GM12878 (cell line): ENCODE measurements at regions not wholly inside any gene's neighbourhood (a gene's known extent, or its start where the extent isn't known, plus 50 kb on each side); places are given as distances from the start of the nearest gene placed in this dataset.
"Not testable (repeated sequence)": the region's sequence is repeated elsewhere in the genome, so short reads cannot be mapped to it uniquely, and the experiment has no call there.

Source experiments
- ATAC-seq: fragments of 200-7000 bp; cut with Tn5 transposase; 3 replicates; pipeline ENCODE4 v1.9.1; 2020; ENCODE audit warnings: mild to moderate bottlenecking, moderate library complexity
- BruUV-seq: library from RNA; stranded (reverse); fragments of 400-500 nt; replicated peaks from 2 replicates; lab custom pipeline; 2021; lab: Mats Ljungman, UMichigan
- CTCF ChIA-PET: fragments of 300-600 bp; sonication (Branson Sonifier 250); formaldehyde crosslinking; extraction: SDS; loops from one replicate; lab custom pipeline; 2021; ENCODE audit warnings: inconsistent platforms; lab: Yijun Ruan, JAX
- POLR2A ChIA-PET: fragments of 350-600 bp; formaldehyde crosslinking; extraction: SDS; loops from one replicate; lab custom pipeline; 2021; ENCODE audit warnings: inconsistent platforms; lab: Charles Lee
- RAD21 ChIA-PET: fragments of 300-600 bp; sonication (Branson Sonifier 250); formaldehyde crosslinking; loops from one replicate; lab custom pipeline; 2023; ENCODE audit warnings: antibody characterized with exemption; ENCODE audit not compliant: unreplicated experiment; lab: Charles Lee
- SMC1A ChIA-PET: fragments of 300-600 bp; sonication (Branson Sonifier 250); formaldehyde crosslinking; loops from one replicate; lab custom pipeline; 2023; ENCODE audit not compliant: unreplicated experiment, uncharacterized antibody; lab: Charles Lee
- DNase-seq: peaks from one replicate; pipeline ENCODE4 v3.0.0-alpha.2; 2011; ENCODE audit warnings: low read depth, low spot score
- FAIRE-seq: peaks from 3 replicates; lab custom pipeline; 2011; peaks lifted over from hg19 to GRCh38; lab: Jason Lieb, UNC
- H2AFZ ChIP-seq: 2 replicates; pipeline ENCODE4 v1.6.0; 2011; ENCODE audit warnings: low read depth, low read length, control low read depth; ENCODE audit not compliant: control insufficient read depth
- H3K27ac ChIP-seq: 2 replicates; pipeline ENCODE4 v1.5.1; 2011; ENCODE audit warnings: control low read depth; ENCODE audit not compliant: control insufficient read depth, insufficient read depth
- H3K27me3 ChIP-seq, 2 experiments: replicated peaks in 1 of 2; 2 replicates each; pipeline versions ENCODE4 v1.6.0 to v1.6.1; 2011; ENCODE audit warnings: low read length in 1 of 2; ENCODE audit not compliant: control insufficient read depth in 2 of 2, insufficient read depth in 2 of 2
- H3K36me3 ChIP-seq, 2 experiments: 2 replicates each; pipeline ENCODE4 v1.5.1; 2011; ENCODE audit warnings: low read length in 1 of 2; ENCODE audit not compliant: control insufficient read depth in 2 of 2, insufficient read depth in 2 of 2
- H3K4me1 ChIP-seq: 2 replicates; pipeline ENCODE4 v1.6.1; 2011; ENCODE audit warnings: mild to moderate bottlenecking, low read length, moderate library complexity, mixed read lengths; ENCODE audit not compliant: control insufficient read depth, insufficient read depth
- H3K4me2 ChIP-seq: 2 replicates; pipeline ENCODE4 v1.6.0; 2011; ENCODE audit warnings: control low read depth; ENCODE audit not compliant: control insufficient read depth, insufficient read depth
- H3K4me3 ChIP-seq: fragments of 200-600 bp; sonication (generic); 2 replicates; pipeline ENCODE4 v1.5.1; 2016
- H3K79me2 ChIP-seq: 2 replicates; pipeline ENCODE4 v1.6.0; 2011; ENCODE audit warnings: low read length; ENCODE audit not compliant: control insufficient read depth, insufficient read depth
- H3K9ac ChIP-seq: 2 replicates; pipeline ENCODE4 v1.8.0; 2011; ENCODE audit warnings: low read length, control low read depth, mixed read lengths; ENCODE audit not compliant: control insufficient read depth, insufficient read depth
- H3K9me3 ChIP-seq: replicated peaks from 3 replicates; pipeline ENCODE4 v1.5.1; 2011; ENCODE audit warnings: mild to moderate bottlenecking, low read length; ENCODE audit not compliant: control insufficient read depth, insufficient read depth
- H4K20me1 ChIP-seq: 2 replicates; pipeline ENCODE4 v1.6.0; 2011; ENCODE audit not compliant: control insufficient read depth, insufficient read depth
- LARP7 ChIP-seq: fragments of 450-650 bp; IDR thresholded peaks from 2 replicates; pipeline ENCODE4 v1.6.1; 2017; ENCODE audit warnings: mild to moderate bottlenecking
- MYB ChIP-seq: fragments of 150-350 bp; IDR thresholded peaks from 2 replicates; pipeline ENCODE4 v1.6.1; 2014; ENCODE audit warnings: mild to moderate bottlenecking, low read depth, low read length, borderline replicate concordance
- TARDBP ChIP-seq: IDR thresholded peaks from 2 replicates; pipeline ENCODE4 v1.6.1; 2016; ENCODE audit warnings: borderline replicate concordance
- YBX1 ChIP-seq: fragments of 450-650 bp; IDR thresholded peaks from 2 replicates; pipeline ENCODE4 v1.6.1; 2016; ENCODE audit warnings: antibody characterized with exemption
- ZNF207 ChIP-seq: fragments of 450-650 bp; IDR thresholded peaks from 2 replicates; pipeline ENCODE4 v1.6.1; 2014; ENCODE audit warnings: antibody characterized with exemption, mild to moderate bottlenecking, borderline replicate concordance
- ZNF24 ChIP-seq: fragments of 450-650 bp; IDR thresholded peaks from 2 replicates; pipeline ENCODE4 v1.6.1; 2017; ENCODE audit warnings: antibody characterized with exemption, mild to moderate bottlenecking
- WGBS: methylation state at CpG from one replicate; pipeline ENCODE4 v1.1.6; 2016; ENCODE audit warnings: low lambda C conversion rate; ENCODE audit not compliant: insufficient replicate concordance, insufficient coverage; ENCODE audit errors: missing lambda C conversion rate; 5-methylcytosine and 5-hydroxymethylcytosine counted together
- in situ Hi-C: fragments of 300-500 bp; cut with MboI; formaldehyde crosslinking; loops from 9 replicates; pipeline ENCODE4 v1.14.3; 2018; ENCODE audit warnings: mixed read lengths
- intact Hi-C: fragments of 100-400 bp; cut with micrococcal nuclease; formaldehyde crosslinking; loops from one replicate; pipeline ENCODE4 v1.14.2; 2022; ENCODE audit not compliant: unreplicated experiment

- WGBS, result 33% methylated on average over 1 of the region's 1 CpG
- H3K27ac ChIP-seq, H3K27me3 ChIP-seq, H3K9ac ChIP-seq, BruUV-seq, ATAC-seq, DNase-seq, H3K4me2 ChIP-seq, in situ Hi-C loops, H4K20me1 ChIP-seq, H3K79me2 ChIP-seq, H3K36me3 ChIP-seq, H3K9me3 ChIP-seq, H3K4me3 ChIP-seq, H3K4me1 ChIP-seq, intact Hi-C loops, H2AFZ ChIP-seq, SMC1A ChIA-PET, CTCF ChIA-PET, RAD21 ChIA-PET, FAIRE-seq, POLR2A ChIA-PET: not testable (repeated sequence)
These were observed 1426.2 kb downstream of the BRD1 start for GRCh38 chr22:48401523-48401922.

GRCh38 chr22:48398181-48398905 lies 1429.3 kb downstream of the BRD1 start:
- POLR2A ChIA-PET, result no interaction called here
- CTCF ChIA-PET, result no interaction called here
- Histone ChIP-seq H3K79me2 (no peaks in the 10 kb centered on the region), H3K9me3 (no peaks in the 10 kb centered on the region; the same call in 2 of the 3 replicates), H2AFZ (no peak overlapping the region), H3K4me1 (no peaks in the 10 kb centered on the region), H3K9ac (no peak overlapping the region), H3K4me2 (no peak overlapping the region), H4K20me1 (no peaks in the 10 kb centered on the region), H3K4me3 (no peak overlapping the region), H3K27ac (no peak overlapping the region), H3K36me3 (no peaks in the 10 kb centered on the region), H3K27me3 (no peaks in the 10 kb centered on the region)
- FAIRE-seq, result no peak
- SMC1A ChIA-PET, result no interaction called here
- RAD21 ChIA-PET, result no interaction called here
- no peak for ATAC-seq
- in situ Hi-C loops (no loop called here), intact Hi-C loops (no loop called here)
- TF ChIP-seq MYB (no peak), ZNF24 (no peak), LARP7 (no peak), TARDBP (no peak), ZNF207 (no peak), YBX1 (no peak)
- 19% methylated on average over 11 of the region's 11 CpGs for WGBS
- no TSS peak for BruUV-seq
- DNase-seq, result no peak
